Panc1 (cell line): ENCODE measurements at regions not wholly inside any gene's neighbourhood (a gene's known extent, or its start where the extent isn't known, plus 50 kb on each side); places are given as distances from the start of the nearest gene placed in this dataset.

ENCODE experiments used
- ATAC-seq: fragments of 200-7000 bp; cut with Tn5 transposase; 2 replicates; pipeline ENCODE4 v1.9.1; 2020; ENCODE audit warnings: mild to moderate bottlenecking, moderate library complexity
- BruUV-seq: library from RNA; stranded (reverse); fragments of 400-500 nt; replicated peaks from 2 replicates; lab custom pipeline; 2021; lab: Mats Ljungman, UMichigan
- CTCF ChIA-PET: fragments of 300-600 bp; sonication (Branson Sonifier 250); formaldehyde crosslinking; loops from one replicate; lab custom pipeline; 2022; ENCODE audit warnings: antibody characterized with exemption; lab: Charles Lee
- POLR2A ChIA-PET: fragments of 300-600 bp; sonication (Branson Sonifier 250); formaldehyde crosslinking; loops from one replicate; lab custom pipeline; 2022; ENCODE audit warnings: antibody characterized with exemption; lab: Charles Lee
- DNase-seq: peaks from one replicate; pipeline ENCODE4 v3.0.0-alpha.2; 2010; ENCODE audit warnings: low read depth, low spot score
- H3K27ac ChIP-seq: 2 replicates; pipeline ENCODE4 v1.5.1; 2011; ENCODE audit warnings: mild to moderate bottlenecking, low read length, inconsistent platforms
- H3K27me3 ChIP-seq: fragments of 200-500 bp; sonication (Bioruptor generic); 2 replicates; pipeline ENCODE4 v1.6.0; 2014; ENCODE audit warnings: low read length, inconsistent platforms; ENCODE audit not compliant: control insufficient read depth, insufficient read depth
- H3K36me3 ChIP-seq: fragments of 200-500 bp; sonication (Bioruptor generic); 2 replicates; pipeline ENCODE4 v1.5.1; 2014; ENCODE audit warnings: inconsistent platforms, mild to moderate bottlenecking, low read length, moderate library complexity; ENCODE audit not compliant: control insufficient read depth, insufficient read depth
- H3K4me1 ChIP-seq: 2 replicates; pipeline ENCODE4 v1.5.1; 2011; ENCODE audit warnings: inconsistent platforms, mild to moderate bottlenecking, low read length, moderate library complexity; ENCODE audit not compliant: control insufficient read depth, insufficient read depth
- H3K4me3 ChIP-seq, 2 experiments: 2 replicates each; pipeline ENCODE4 v1.5.1; 2011 to 2012; ENCODE audit warnings: low read depth in 2 of 2, low read length in 2 of 2, mild to moderate bottlenecking in 2 of 2, inconsistent platforms in 1 of 2, moderate library complexity in 1 of 2
- H3K9me3 ChIP-seq: fragments of 200-500 bp; sonication (Bioruptor generic); 2 replicates; pipeline ENCODE4 v1.5.1; 2014; ENCODE audit warnings: low read depth, mild to moderate bottlenecking, inconsistent platforms, low read length, moderate library complexity; ENCODE audit not compliant: control insufficient read depth, insufficient read depth
- CTCF ChIP-seq: fragments of 450-650 bp; IDR thresholded peaks from 2 replicates; pipeline ENCODE4 v1.5.1; 2017; ENCODE audit warnings: mild to moderate bottlenecking
- POLR2AphosphoS5 ChIP-seq: IDR thresholded peaks from 2 replicates; pipeline ENCODE4 v1.6.1; 2012; ENCODE audit warnings: mild to moderate bottlenecking, low read depth, low read length, moderate library complexity
- REST ChIP-seq, 2 experiments: IDR thresholded peaks; 2 replicates each; pipeline ENCODE4 v1.6.1; 2011 to 2012; ENCODE audit warnings: low read depth in 2 of 2, control low read depth in 1 of 2, low read length in 1 of 2, mild to moderate bottlenecking in 1 of 2, moderate library complexity in 1 of 2; ENCODE audit not compliant: insufficient read depth in 1 of 2
- SIN3A ChIP-seq: IDR thresholded peaks from 2 replicates; pipeline ENCODE4 v1.6.1; 2012; ENCODE audit warnings: low read depth, mild to moderate bottlenecking, low read length, moderate library complexity, borderline replicate concordance; ENCODE audit not compliant: insufficient read depth
- TCF7L2 ChIP-seq: IDR thresholded peaks from 2 replicates; pipeline ENCODE4 v1.6.1; 2011; ENCODE audit warnings: mild to moderate bottlenecking, low read depth, low read length, inconsistent platforms
- in situ Hi-C: cut with HindIII; loops from 2 replicates; pipeline ENCODE4 v1.10.0; 2016; ENCODE audit warnings: low sequenced_read_pairs, low pct_unique_long_range_greater_than_20kb
- intact Hi-C: fragments of 100-400 bp; cut with micrococcal nuclease; formaldehyde crosslinking; loops from one replicate; pipeline ENCODE4 v1.10.0; 2022; ENCODE audit not compliant: unreplicated experiment

GRCh38 chr13:80010846-80011245, 330.1 kb downstream of the SPRY2 start:
- ChIA-PET POLR2A (no interaction called here), CTCF (no interaction called here)
- no peak for DNase-seq
- ATAC-seq: no peak
- Histone ChIP-seq H3K4me3 (no peak overlapping the region), H3K4me1 (no peaks in the 10 kb centered on the region; the same call in 1 of the 2 replicates), H3K27me3 (no peaks in the 10 kb centered on the region), H3K27ac (no peak overlapping the region), H3K36me3 (no peaks in the 10 kb centered on the region), H3K9me3 (no peaks in the 10 kb centered on the region)
- no TSS peak for BruUV-seq
- intact Hi-C loops (no loop called here), in situ Hi-C loops (no loop called here)
- TF ChIP-seq TCF7L2 (no peak), SIN3A (no peak), POLR2AphosphoS5 (no peak), REST (IDR thresholded peaks at IDR 0.05; ENCODE audit: insufficient read depth in 1 of 2, low read depth in 2 of 2, low read length in 1 of 2) (no peak), CTCF (no peak)

- H3K4me1 ChIP-seq: no peaks in the 10 kb centered on the region; the same call in 1 of the 2 replicates
- ChIA-PET POLR2A (no interaction called here), CTCF (no interaction called here)
- no peak overlapping the region for H3K4me3 ChIP-seq
- no peaks in the 10 kb centered on the region for H3K36me3 ChIP-seq
- in situ Hi-C loops: no loop called here
- no peak overlapping the region for H3K27ac ChIP-seq
- H3K27me3 ChIP-seq: no peaks in the 10 kb centered on the region
- no peaks in the 10 kb centered on the region for H3K9me3 ChIP-seq
- DNase-seq: no peak
- TF ChIP-seq SIN3A (no peak), CTCF (no peak), REST (IDR thresholded peaks at IDR 0.05; ENCODE audit: insufficient read depth in 1 of 2, low read depth in 2 of 2, low read length in 1 of 2) (no peak), POLR2AphosphoS5 (no peak), TCF7L2 (no peak)
- intact Hi-C loops: no loop called here
- no TSS peak for BruUV-seq
- no peak for ATAC-seq
Measured at GRCh38 chr13:80010286-80010831, 330.6 kb downstream of the SPRY2 start.
